ENCODE measurements at regions not wholly inside any gene's neighbourhood (a gene's known extent, or its start where the extent isn't known, plus 50 kb on each side); places are given as distances from the start of the nearest gene placed in this dataset.

DNA sequence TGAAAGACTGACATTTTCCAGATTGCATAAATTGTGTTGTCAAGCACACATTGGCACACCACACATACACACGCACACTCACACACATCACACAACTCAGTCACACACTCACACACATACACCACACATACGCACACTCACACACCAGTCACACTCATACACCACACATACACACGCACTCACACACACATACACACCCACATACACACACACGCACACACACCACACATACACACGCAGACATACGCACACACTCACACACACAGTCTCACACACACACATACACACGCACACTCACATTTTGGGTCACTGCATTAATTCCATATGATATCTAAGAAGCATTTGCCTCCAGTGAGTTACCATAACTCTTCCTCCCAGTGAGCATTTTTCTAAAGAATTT lies 578.3 kb upstream of the FRG1 start:
- H3K27ac ChIP-seq: no peak overlapping the region
- intact Hi-C loops (cut with DNase I; ENCODE audit: low total_unique reads): no loop called here
- no peaks in the 10 kb centered on the region for H3K9me3 ChIP-seq
- no peak overlapping the region for H3K4me3 ChIP-seq
- no peaks in the 10 kb centered on the region for H3K36me3 ChIP-seq
- no peak for DNase-seq (ENCODE audit: low spot score in 2 of 2)
- H3K4me1 ChIP-seq: no peaks in the 10 kb centered on the region
- no peaks in the 10 kb centered on the region for H3K27me3 ChIP-seq
- TF ChIP-seq, protein P1, sequence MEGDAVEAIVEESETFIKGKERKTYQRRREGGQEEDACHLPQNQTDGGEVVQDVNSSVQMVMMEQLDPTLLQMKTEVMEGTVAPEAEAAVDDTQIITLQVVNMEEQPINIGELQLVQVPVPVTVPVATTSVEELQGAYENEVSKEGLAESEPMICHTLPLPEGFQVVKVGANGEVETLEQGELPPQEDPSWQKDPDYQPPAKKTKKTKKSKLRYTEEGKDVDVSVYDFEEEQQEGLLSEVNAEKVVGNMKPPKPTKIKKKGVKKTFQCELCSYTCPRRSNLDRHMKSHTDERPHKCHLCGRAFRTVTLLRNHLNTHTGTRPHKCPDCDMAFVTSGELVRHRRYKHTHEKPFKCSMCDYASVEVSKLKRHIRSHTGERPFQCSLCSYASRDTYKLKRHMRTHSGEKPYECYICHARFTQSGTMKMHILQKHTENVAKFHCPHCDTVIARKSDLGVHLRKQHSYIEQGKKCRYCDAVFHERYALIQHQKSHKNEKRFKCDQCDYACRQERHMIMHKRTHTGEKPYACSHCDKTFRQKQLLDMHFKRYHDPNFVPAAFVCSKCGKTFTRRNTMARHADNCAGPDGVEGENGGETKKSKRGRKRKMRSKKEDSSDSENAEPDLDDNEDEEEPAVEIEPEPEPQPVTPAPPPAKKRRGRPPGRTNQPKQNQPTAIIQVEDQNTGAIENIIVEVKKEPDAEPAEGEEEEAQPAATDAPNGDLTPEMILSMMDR (IDR thresholded peaks at IDR 0.05): no peak
- no peak for TF ChIP-seq POLR2AphosphoS5 (IDR thresholded peaks at IDR 0.05)
- no peak for TF ChIP-seq POLR2A (IDR thresholded peaks at IDR 0.05)

DNA sequence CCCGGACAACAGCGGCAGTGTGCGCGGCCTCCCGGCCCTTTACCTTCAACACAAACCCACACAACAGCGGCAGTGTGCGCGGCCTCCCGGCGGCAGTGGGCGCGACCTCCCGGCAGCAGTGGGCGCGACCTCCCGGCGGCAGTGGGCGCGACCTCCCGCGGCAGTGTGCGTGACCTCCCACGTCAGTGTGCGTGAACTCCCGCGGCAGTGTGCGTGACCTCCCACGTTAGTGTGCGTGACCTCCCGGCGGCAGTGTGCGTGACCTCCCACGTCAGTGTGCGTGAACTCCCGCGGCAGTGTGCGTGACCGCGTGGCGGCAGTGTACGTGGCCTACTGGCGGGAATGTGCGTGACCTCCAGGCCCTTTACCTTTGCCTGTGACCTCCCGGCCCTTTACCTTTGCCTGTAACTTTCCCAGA lies 576.6 kb upstream of the FRG1 start:
- H3K27me3 ChIP-seq: no peaks in the 10 kb centered on the region
- intact Hi-C loops (cut with DNase I; ENCODE audit: low total_unique reads): no loop called here
- no peak overlapping the region for H3K4me3 ChIP-seq
- no peaks in the 10 kb centered on the region for H3K4me1 ChIP-seq
- no peak for DNase-seq (ENCODE audit: low spot score in 2 of 2)
- no peak overlapping the region for H3K27ac ChIP-seq
- H3K9me3 ChIP-seq: no peaks in the 10 kb centered on the region
- TF ChIP-seq, protein P1 (IDR thresholded peaks at IDR 0.05): no peak
- TF ChIP-seq POLR2A (IDR thresholded peaks at IDR 0.05) (no peak), POLR2AphosphoS5 (IDR thresholded peaks at IDR 0.05) (no peak)
- no peaks in the 10 kb centered on the region for H3K36me3 ChIP-seq

GRCh38 chr4:189365451-189365850 lies 575.2 kb upstream of the FRG1 start:
- no peak overlapping the region for H3K4me3 ChIP-seq
- intact Hi-C loops (cut with DNase I; ENCODE audit: low total_unique reads): no loop called here

GRCh38 chr4:189367832-189368231 lies 572.8 kb upstream of the FRG1 start:
- Histone ChIP-seq H3K27me3 (no peaks in the 10 kb centered on the region), H3K9me3 (no peaks in the 10 kb centered on the region), H3K36me3 (no peaks in the 10 kb centered on the region), H3K27ac (no peak overlapping the region), H3K4me3 (no peak overlapping the region), H3K4me1 (no peaks in the 10 kb centered on the region)
- intact Hi-C loops (cut with DNase I; ENCODE audit: low total_unique reads): no loop called here
- DNase-seq (ENCODE audit: low spot score in 2 of 2): no peak
- TF ChIP-seq, protein P1 (IDR thresholded peaks at IDR 0.05): no peak
- TF ChIP-seq POLR2AphosphoS5 (IDR thresholded peaks at IDR 0.05) (no peak), POLR2A (IDR thresholded peaks at IDR 0.05) (no peak)

More at GRCh38 chr4:189365451-189365850, 575.2 kb upstream of the FRG1 start:
- Histone ChIP-seq H3K9me3 (no peaks in the 10 kb centered on the region), H3K4me1 (no peaks in the 10 kb centered on the region), H3K36me3 (no peaks in the 10 kb centered on the region), H3K27me3 (no peaks in the 10 kb centered on the region), H3K27ac (no peak overlapping the region)
- TF ChIP-seq POLR2A (IDR thresholded peaks at IDR 0.05): no peak
- TF ChIP-seq POLR2AphosphoS5 (IDR thresholded peaks at IDR 0.05): no peak
- TF ChIP-seq, protein P1 (IDR thresholded peaks at IDR 0.05): no peak
- DNase-seq (ENCODE audit: low spot score in 2 of 2): no peak

DNA sequence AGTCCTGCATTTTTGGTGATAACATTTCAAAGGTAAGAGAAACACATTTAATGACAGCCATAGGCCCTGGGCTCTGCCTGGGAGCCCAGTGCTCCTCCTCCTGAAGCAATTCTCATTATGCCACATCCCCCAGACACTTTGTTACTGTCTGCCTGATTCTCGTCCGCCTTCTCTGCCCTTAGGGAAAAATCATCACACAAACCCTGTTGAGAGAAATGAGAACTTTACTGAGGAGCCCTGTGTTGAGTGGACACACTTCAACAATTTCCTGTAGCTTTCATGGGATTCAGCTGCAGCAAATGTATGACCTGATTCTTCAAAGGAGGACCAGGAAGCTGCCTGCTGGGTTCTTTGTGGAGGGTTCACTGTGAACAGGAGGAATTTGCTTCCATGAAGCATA lies 566.5 kb upstream of the FRG1 start:
- Histone ChIP-seq H3K4me1 (no peaks in the 10 kb centered on the region), H3K4me3 (no peak overlapping the region), H3K27me3 (peaks cover 0 to 3% of the 10 kb centered on the region in 2 donors), H3K9me3 (no peaks in the 10 kb centered on the region), H3K27ac (no peak overlapping the region), H3K36me3 (no peaks in the 10 kb centered on the region)
- intact Hi-C loops (cut with DNase I; ENCODE audit: low total_unique reads): no loop called here
- DNase-seq (ENCODE audit: low spot score in 2 of 2): no peak
- TF ChIP-seq POLR2A (IDR thresholded peaks at IDR 0.05) (no peak), POLR2AphosphoS5 (IDR thresholded peaks at IDR 0.05) (no peak)
- TF ChIP-seq, protein P1 (IDR thresholded peaks at IDR 0.05): no peak
